ENCODE measurements at regions not wholly inside any gene's neighbourhood (a gene's known extent, or its start where the extent isn't known, plus 50 kb on each side); places are given as distances from the start of the nearest gene placed in this dataset.

DNA sequence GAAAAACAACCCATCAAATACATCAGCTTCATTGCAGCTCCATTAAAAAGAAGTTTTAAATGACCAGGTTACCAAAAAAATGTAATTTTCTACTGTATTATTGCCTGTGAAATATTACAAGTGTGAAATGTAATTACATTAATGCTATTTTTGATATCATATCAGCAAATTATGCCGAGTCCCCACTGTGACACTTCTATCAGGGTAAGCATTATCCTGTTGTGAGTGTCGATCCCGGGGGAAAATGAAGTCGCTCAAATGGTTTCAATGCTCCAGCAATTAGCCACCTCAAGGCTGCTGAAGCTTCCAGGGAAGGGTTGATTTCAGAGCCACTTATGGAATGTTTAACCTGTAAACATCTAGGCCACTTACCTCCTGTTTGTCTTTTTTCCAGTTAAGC is 70.4 kb downstream of the RCN1 start:
- no peak for TF ChIP-seq CTCF (conservative IDR thresholded peaks at IDR 0.05)
- TF ChIP-seq ZFX (IDR thresholded peaks at IDR 0.05), result no peak

Data from C4-2B (cell line).